Tibial nerve (tissue), 4 donors: ENCODE measurements at regions not wholly inside any gene's neighbourhood (a gene's known extent, or its start where the extent isn't known, plus 50 kb on each side); places are given as distances from the start of the nearest gene placed in this dataset.

ENCODE experiments used
- DNase-seq, 2 donors: peaks; one replicate each; pipeline ENCODE4 v3.0.0-alpha.2; 2019; ENCODE audit warnings: low spot score in 2 of 2
- H3K27ac ChIP-seq, 4 donors: fragments of 200-600 bp; sonication (generic) in 3 of 4; one replicate each; pipeline ENCODE4 v1.5.1; 2017 to 2019; ENCODE audit warnings: mild to moderate bottlenecking in 1 of 4
- H3K27me3 ChIP-seq, 2 donors: fragments of 200-600 bp; sonication (generic) in 1 of 2; one replicate each; pipeline versions ENCODE4 v1.5.1 to v1.6.0; 2017 to 2019
- H3K36me3 ChIP-seq, 3 donors: fragments of 200-600 bp; sonication (generic); one replicate each; pipeline ENCODE4 v1.5.1; 2018 to 2019
- H3K4me1 ChIP-seq, 4 donors: fragments of 200-600 bp; sonication (generic) in 3 of 4; one replicate each; pipeline ENCODE4 v1.5.1; 2017 to 2019
- H3K4me3 ChIP-seq, 4 donors: fragments of 200-600 bp; sonication (generic) in 3 of 4; one replicate each; pipeline ENCODE4 v1.5.1; 2017 to 2019; ENCODE audit warnings: mild to moderate bottlenecking in 1 of 4, moderate library complexity in 1 of 4
- H3K9me3 ChIP-seq, 4 donors: fragments of 200-600 bp; sonication (generic) in 3 of 4; one replicate each; pipeline ENCODE4 v1.5.1; 2017 to 2019
- EP300 ChIP-seq, 2 donors: sonication (generic); formaldehyde crosslinking; IDR thresholded peaks; one replicate each; pipeline ENCODE4 v1.6.1; 2017; ENCODE audit warnings: antibody characterized with exemption in 2 of 2, mild to moderate bottlenecking in 1 of 2
- POLR2A ChIP-seq, 2 donors: fragments of 450-650 bp; IDR thresholded peaks; one replicate each; pipeline ENCODE4 v1.6.1; 2017; ENCODE audit warnings: antibody characterized with exemption in 2 of 2, mild to moderate bottlenecking in 2 of 2, moderate library complexity in 2 of 2
- WGBS, 2 donors: methylation state at CpG; one replicate each; pipeline ENCODE4 v1.1.5; 2018; 5-methylcytosine and 5-hydroxymethylcytosine counted together
- TF ChIP-seq, protein P1 (sequence below), 5 experiments: fragments of 200-600 bp in 3 of 5; fragments of 450-650 bp in 2 of 5; sonication (generic) in 3 of 5; IDR thresholded peaks; one replicate each; pipeline ENCODE4 v1.5.1; 2016 to 2019; ENCODE audit warnings: antibody characterized with exemption in 5 of 5, mild to moderate bottlenecking in 3 of 5, moderate library complexity in 2 of 5

DNA sequence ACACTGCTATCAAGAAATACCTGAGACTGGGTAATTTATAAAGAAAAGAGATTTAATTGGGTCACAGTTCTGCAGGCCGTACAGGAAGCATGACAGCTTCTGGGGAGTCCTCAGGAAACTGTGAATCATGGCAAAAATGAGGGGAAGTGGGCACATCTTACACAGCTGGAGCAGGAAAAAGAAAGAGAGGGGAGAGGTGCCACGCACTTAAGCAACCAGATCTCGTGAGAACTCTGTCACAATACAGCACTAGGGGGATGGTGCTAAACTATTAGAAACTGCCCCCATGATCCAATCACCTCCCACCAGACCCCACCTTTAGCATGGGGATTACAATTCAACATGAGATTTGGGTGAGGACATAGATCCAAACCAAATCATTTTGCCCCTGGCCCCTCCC, 105.5 kb upstream of the CPLX2 start:
- TF ChIP-seq, protein P1, sequence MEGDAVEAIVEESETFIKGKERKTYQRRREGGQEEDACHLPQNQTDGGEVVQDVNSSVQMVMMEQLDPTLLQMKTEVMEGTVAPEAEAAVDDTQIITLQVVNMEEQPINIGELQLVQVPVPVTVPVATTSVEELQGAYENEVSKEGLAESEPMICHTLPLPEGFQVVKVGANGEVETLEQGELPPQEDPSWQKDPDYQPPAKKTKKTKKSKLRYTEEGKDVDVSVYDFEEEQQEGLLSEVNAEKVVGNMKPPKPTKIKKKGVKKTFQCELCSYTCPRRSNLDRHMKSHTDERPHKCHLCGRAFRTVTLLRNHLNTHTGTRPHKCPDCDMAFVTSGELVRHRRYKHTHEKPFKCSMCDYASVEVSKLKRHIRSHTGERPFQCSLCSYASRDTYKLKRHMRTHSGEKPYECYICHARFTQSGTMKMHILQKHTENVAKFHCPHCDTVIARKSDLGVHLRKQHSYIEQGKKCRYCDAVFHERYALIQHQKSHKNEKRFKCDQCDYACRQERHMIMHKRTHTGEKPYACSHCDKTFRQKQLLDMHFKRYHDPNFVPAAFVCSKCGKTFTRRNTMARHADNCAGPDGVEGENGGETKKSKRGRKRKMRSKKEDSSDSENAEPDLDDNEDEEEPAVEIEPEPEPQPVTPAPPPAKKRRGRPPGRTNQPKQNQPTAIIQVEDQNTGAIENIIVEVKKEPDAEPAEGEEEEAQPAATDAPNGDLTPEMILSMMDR (IDR thresholded peaks at IDR 0.05), result no peak
- no peak for TF ChIP-seq EP300 (IDR thresholded peaks at IDR 0.05)
- no peak for TF ChIP-seq POLR2A (IDR thresholded peaks at IDR 0.05)
- Histone ChIP-seq H3K27me3 (peaks cover 0 to under 1% of the 10 kb centered on the region in 2 donors), H3K4me1 (no peaks in the 10 kb centered on the region), H3K36me3 (no peaks in the 10 kb centered on the region), H3K9me3 (peaks cover 0 to 37% (median 0%) of the 10 kb centered on the region in 4 donors), H3K4me3 (no peak overlapping the region), H3K27ac (no peak overlapping the region)
- no peak for DNase-seq
- WGBS, 2 donors, result 56 to 59% methylated on average over 3 of the region's 3 CpGs

DNA sequence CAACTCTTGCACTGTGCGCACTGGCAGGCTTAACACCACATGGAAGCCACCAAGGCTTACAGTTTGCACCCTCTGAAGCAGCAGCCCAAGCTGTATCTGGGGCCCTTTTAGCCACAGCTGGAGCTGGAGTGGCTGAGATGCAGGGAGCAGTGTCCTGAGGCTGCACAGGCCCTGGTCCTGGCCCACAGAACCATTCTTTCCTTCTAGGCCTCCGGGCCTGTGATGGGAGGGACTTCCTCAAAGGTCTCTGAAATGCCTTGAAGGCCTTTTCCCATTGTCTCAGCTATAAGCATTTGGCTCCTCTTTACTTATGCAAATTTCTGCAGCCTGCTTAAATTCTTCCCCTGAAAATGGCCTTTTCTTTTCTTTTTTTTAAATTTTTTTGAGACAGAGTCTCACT, 104.4 kb upstream of the CPLX2 start:
- Histone ChIP-seq H3K27me3 (peaks cover 0 to 11% of the 10 kb centered on the region in 2 donors), H3K36me3 (no peaks in the 10 kb centered on the region), H3K27ac (no peak overlapping the region), H3K4me1 (no peaks in the 10 kb centered on the region), H3K4me3 (no peak overlapping the region), H3K9me3 (peaks cover 0 to 30% (median 0%) of the 10 kb centered on the region in 4 donors)
- 71 to 79% methylated on average over 2 of the region's 2 CpGs for WGBS, 2 donors
- no peak for TF ChIP-seq POLR2A (IDR thresholded peaks at IDR 0.05)
- TF ChIP-seq EP300 (IDR thresholded peaks at IDR 0.05), result no peak
- TF ChIP-seq, protein P1 (IDR thresholded peaks at IDR 0.05), result no peak
- no peak for DNase-seq

DNA sequence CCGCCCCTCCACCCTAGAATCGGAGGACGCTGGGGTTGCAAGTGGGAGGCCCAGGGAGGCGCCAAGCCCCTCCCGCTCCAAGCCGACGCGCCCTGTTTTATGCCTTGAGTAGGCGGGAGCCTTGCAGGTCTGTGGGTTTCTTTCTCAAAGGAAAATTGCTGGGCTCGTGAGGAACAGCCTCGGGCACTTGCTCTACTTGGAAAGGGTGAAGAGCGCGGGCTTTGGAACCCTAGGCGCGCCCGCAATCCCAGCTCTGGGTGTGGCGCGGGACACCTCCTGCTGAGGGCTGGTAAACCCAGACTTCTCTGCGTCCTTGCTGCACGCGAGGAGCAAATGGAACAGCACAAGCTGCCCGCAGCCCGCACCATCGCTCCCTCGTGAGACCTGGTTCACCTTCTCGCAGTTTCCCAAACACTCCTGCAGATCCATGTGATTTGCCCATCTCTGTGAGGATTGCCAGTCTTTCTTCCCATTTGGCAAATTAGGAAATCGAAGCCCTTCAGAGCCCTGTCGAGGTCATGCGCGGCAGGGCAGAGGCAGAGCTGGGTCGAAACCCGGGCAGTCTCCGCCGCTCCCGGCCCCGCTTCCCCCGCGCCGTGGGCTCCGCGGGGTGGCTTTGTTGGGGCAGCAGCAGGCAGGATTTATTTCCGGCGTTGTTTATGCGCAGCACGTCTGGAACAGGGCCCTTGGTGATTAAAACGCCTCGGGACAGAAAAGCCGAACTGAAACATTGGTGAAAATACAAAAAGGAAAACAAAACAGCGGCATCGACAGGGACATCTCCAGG, 98.4 kb upstream of the CPLX2 start:
- no peak overlapping the region for H3K27ac ChIP-seq
- H3K27me3 ChIP-seq, result peaks cover 0 to 35% of the 10 kb centered on the region in 2 donors
- DNase-seq, result no peak
- H3K4me1 ChIP-seq, result peaks cover 0 to 13% (median 0%) of the 10 kb centered on the region in 4 donors
- WGBS, 2 donors, result 5 to 6% methylated on average over 28 to 36 of the region's 50 CpGs
- H3K4me3 ChIP-seq, result peak overlapping the region in 1 of 4 donors; percentile 11
- H3K36me3 ChIP-seq, result no peaks in the 10 kb centered on the region
- TF ChIP-seq POLR2A (IDR thresholded peaks at IDR 0.05), result no peak
- TF ChIP-seq EP300 (IDR thresholded peaks at IDR 0.05), result no peak
- TF ChIP-seq, protein P1 (IDR thresholded peaks at IDR 0.05), result no peak
- H3K9me3 ChIP-seq, result peaks cover 0 to 10% (median 0%) of the 10 kb centered on the region in 4 donors

- TF ChIP-seq EP300 (IDR thresholded peaks at IDR 0.05) (no peak), POLR2A (IDR thresholded peaks at IDR 0.05) (no peak)
- TF ChIP-seq, protein P1 (IDR thresholded peaks at IDR 0.05), result no peak
- no peak overlapping the region for H3K27ac ChIP-seq
- H3K9me3 ChIP-seq, result peaks cover 0 to 3% (median 0%) of the 10 kb centered on the region in 4 donors
- no peak overlapping the region for H3K4me3 ChIP-seq
- H3K4me1 ChIP-seq, result peaks cover 0 to 13% (median 0%) of the 10 kb centered on the region in 4 donors
- WGBS, 2 donors, result 11 to 13% methylated on average over 12 of the region's 12 CpGs
- H3K27me3 ChIP-seq, result peaks cover 0 to 35% of the 10 kb centered on the region in 2 donors
- H3K36me3 ChIP-seq, result no peaks in the 10 kb centered on the region
- DNase-seq, result no peak
Observed at GRCh38 chr5:175773534-175774070, 97.8 kb upstream of the CPLX2 start.

DNA sequence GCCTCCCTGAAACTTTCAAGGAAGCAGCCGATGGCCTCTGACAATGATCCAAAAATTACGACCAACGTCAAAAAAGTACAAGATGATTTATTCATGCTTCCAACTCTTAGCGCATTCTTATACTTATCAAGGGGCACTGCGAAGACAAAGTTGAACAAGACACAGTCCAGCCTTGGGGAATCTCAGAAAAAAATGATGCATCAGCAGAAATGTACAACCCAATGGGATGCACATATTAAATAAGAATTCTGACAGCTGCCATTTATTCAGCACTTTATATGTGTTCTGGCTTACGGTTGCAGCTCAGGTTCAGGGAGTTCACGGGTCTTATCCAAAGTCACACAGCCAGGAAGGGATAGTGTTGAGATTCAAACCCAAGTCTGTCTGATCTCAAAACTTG, 96.0 kb upstream of the CPLX2 start:
- DNase-seq, result no peak
- 64 to 67% methylated on average over 7 of the region's 7 CpGs for WGBS, 2 donors
- Histone ChIP-seq H3K4me3 (no peak overlapping the region), H3K27me3 (peaks cover 0 to 35% of the 10 kb centered on the region in 2 donors), H3K9me3 (peaks cover 0 to 8% (median 0%) of the 10 kb centered on the region in 4 donors), H3K4me1 (peaks cover 0 to 13% (median 0%) of the 10 kb centered on the region in 4 donors), H3K36me3 (no peaks in the 10 kb centered on the region), H3K27ac (no peak overlapping the region)
- no peak for TF ChIP-seq POLR2A (IDR thresholded peaks at IDR 0.05)
- TF ChIP-seq, protein P1 (IDR thresholded peaks at IDR 0.05), result no peak
- no peak for TF ChIP-seq EP300 (IDR thresholded peaks at IDR 0.05)
